Peyer's patch (tissue), 4 donors: ENCODE measurements at regions not wholly inside any gene's neighbourhood (a gene's known extent, or its start where the extent isn't known, plus 50 kb on each side); places are given as distances from the start of the nearest gene placed in this dataset.

Experiments used
- POLR2A ChIP-seq, 2 donors: fragments of 450-650 bp; IDR thresholded peaks; one replicate each; pipeline ENCODE4 v1.5.1; 2017; ENCODE audit warnings: antibody characterized with exemption in 2 of 2, mild to moderate bottlenecking in 2 of 2, moderate library complexity in 2 of 2
- TF ChIP-seq, protein P1 (sequence below), 6 experiments: fragments of 450-650 bp in 4 of 6; fragments of 200-600 bp in 2 of 6; sonication (generic) in 1 of 6; IDR thresholded peaks; one replicate each; pipeline ENCODE4 v1.5.1; 2017 to 2019; ENCODE audit warnings: antibody characterized with exemption in 6 of 6, mild to moderate bottlenecking in 3 of 6, moderate library complexity in 1 of 6

DNA sequence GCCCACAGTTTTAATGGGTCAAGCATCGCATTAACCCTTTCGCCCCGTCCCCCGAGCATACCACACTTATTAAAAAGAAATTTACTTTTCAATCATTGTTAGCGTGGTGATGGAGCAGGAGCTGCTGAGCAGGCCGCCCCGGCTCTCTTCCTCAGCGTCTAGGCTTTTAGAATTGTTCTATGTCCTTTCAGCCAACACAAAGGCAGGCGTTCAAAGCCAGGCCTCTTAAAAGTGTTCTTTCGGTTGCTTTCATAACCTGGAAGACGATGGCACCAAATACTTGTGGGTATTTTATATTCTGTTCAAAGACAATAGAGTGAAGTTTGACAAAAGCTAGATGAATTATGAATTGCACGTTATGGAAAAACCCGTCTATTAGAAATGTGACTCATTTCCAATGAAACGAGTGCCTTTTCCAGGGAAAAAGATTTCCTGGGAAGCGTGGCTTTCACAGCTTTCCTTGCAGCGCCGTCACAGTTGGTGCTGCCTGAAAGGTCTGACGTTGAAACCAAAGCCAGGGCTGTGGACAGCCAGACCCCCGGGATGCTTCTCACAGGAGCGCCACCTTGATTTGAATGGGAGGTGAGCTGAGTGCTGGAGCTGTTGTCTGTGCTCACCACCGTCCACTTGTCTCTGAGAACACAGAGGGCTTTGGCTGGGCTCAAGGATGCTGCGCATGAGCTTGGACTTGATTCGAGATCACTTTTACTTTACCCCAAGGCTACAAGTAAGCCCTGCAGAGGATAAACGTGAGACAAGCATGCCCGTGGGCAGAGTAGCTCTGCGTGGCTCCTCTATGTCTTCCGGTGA is 78.8 kb downstream of the SOX1 start:
- TF ChIP-seq, protein P1, sequence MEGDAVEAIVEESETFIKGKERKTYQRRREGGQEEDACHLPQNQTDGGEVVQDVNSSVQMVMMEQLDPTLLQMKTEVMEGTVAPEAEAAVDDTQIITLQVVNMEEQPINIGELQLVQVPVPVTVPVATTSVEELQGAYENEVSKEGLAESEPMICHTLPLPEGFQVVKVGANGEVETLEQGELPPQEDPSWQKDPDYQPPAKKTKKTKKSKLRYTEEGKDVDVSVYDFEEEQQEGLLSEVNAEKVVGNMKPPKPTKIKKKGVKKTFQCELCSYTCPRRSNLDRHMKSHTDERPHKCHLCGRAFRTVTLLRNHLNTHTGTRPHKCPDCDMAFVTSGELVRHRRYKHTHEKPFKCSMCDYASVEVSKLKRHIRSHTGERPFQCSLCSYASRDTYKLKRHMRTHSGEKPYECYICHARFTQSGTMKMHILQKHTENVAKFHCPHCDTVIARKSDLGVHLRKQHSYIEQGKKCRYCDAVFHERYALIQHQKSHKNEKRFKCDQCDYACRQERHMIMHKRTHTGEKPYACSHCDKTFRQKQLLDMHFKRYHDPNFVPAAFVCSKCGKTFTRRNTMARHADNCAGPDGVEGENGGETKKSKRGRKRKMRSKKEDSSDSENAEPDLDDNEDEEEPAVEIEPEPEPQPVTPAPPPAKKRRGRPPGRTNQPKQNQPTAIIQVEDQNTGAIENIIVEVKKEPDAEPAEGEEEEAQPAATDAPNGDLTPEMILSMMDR (IDR thresholded peaks at IDR 0.05), result no peak
- no peak for TF ChIP-seq POLR2A (IDR thresholded peaks at IDR 0.05)
